DND-41 (cell line): ENCODE measurements at regions not wholly inside any gene's neighbourhood (a gene's known extent, or its start where the extent isn't known, plus 50 kb on each side); places are given as distances from the start of the nearest gene placed in this dataset.

ENCODE experiments used
- CTCF ChIP-seq: IDR thresholded peaks from 2 replicates; pipeline ENCODE4 v1.5.1; 2012; ENCODE audit warnings: borderline replicate concordance, low read length, moderate library complexity, mild to moderate bottlenecking; ENCODE audit not compliant: poor library complexity, severe bottlenecking; ENCODE audit errors: extremely low read depth
- EZH2 ChIP-seq: IDR thresholded peaks from 3 replicates; pipeline ENCODE4 v1.6.1; 2012; ENCODE audit warnings: borderline replicate concordance, low read depth, mild to moderate bottlenecking, moderate library complexity, low read length, inconsistent platforms; ENCODE audit not compliant: severe bottlenecking

- TF ChIP-seq CTCF (no peak), EZH2 (no peak)
Observed at GRCh38 chr14:61628016-61628725, 67.1 kb upstream of the HIF1A start.
